AG10803 (cell line): ENCODE measurements at regions not wholly inside any gene's neighbourhood (a gene's known extent, or its start where the extent isn't known, plus 50 kb on each side); places are given as distances from the start of the nearest gene placed in this dataset.

Experiments used
- DNase-seq: peaks from one replicate; pipeline ENCODE4 v3.0.0; 2010; ENCODE audit warnings: low read depth
- H3K4me3 ChIP-seq: 2 replicates; pipeline ENCODE4 v1.5.1; 2011; ENCODE audit warnings: mild to moderate bottlenecking, low read length, control low read depth
- CTCF ChIP-seq: conservative IDR thresholded peaks from 2 replicates; pipeline ENCODE4 v1.5.1; 2011; ENCODE audit warnings: mild to moderate bottlenecking, low read length, control low read depth, inconsistent platforms

- no peak for TF ChIP-seq CTCF
- H3K4me3 ChIP-seq = no peak overlapping the region
- DNase-seq = peak; percentile 85
These were observed 142.2 kb downstream of the ABCA8 start for GRCh38 chr17:68812876-68813584.

GRCh38 chr17:68809148-68809547, 146.0 kb downstream of the ABCA8 start:
- no peak for TF ChIP-seq CTCF
- no peak overlapping the region for H3K4me3 ChIP-seq
- no peak for DNase-seq

- DNase-seq = peak; percentile 60
- no peak for TF ChIP-seq CTCF
- no peak overlapping the region for H3K4me3 ChIP-seq
These were observed 147.0 kb downstream of the ABCA8 start for GRCh38 chr17:68807998-68808772.

GRCh38 chr17:68805609-68806008, 149.6 kb downstream of the ABCA8 start:
- TF ChIP-seq CTCF = no peak
- no peak overlapping the region for H3K4me3 ChIP-seq
- no peak for DNase-seq

GRCh38 chr17:68804777-68805520, 150.2 kb downstream of the ABCA8 start:
- H3K4me3 ChIP-seq = no peak overlapping the region
- no peak for DNase-seq
- no peak for TF ChIP-seq CTCF

GRCh38 chr17:68803164-68803929, 151.8 kb downstream of the ABCA8 start:
- no peak for DNase-seq
- no peak overlapping the region for H3K4me3 ChIP-seq
- no peak for TF ChIP-seq CTCF
